ENCODE measurements at regions not wholly inside any gene's neighbourhood (a gene's known extent, or its start where the extent isn't known, plus 50 kb on each side); places are given as distances from the start of the nearest gene placed in this dataset.

DNA sequence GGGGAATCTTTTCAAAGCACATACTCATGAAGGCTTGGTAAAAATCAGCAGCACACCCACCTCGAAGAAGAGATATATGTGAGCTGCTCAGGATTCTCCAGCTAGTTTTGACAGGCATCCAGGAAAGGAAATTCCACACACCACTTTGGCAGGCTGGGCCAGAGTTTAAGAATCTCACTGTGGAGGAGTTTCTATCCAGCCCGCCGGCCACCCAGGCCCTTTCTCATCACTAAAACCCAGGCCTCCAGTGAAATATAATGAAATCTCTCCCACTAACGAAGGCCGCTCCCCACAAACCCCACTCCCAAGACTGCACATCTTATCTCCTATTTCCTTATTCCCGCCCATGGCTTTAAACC lies 202.0 kb downstream of the GLI2 start:
- no peak for TF ChIP-seq FOXM1 (IDR thresholded peaks at IDR 0.05; ENCODE audit: borderline replicate concordance)
- no peak for TF ChIP-seq SP1 (IDR thresholded peaks at IDR 0.05)
- no peak for TF ChIP-seq ZNF384 (IDR thresholded peaks at IDR 0.05)
- TF ChIP-seq BHLHE40 (IDR thresholded peaks at IDR 0.05; ENCODE audit: borderline replicate concordance), result no peak
- no peak for TF ChIP-seq CTBP1 (IDR thresholded peaks at IDR 0.05; ENCODE audit: borderline replicate concordance)
- no peak for TF ChIP-seq L3MBTL2 (conservative IDR thresholded peaks at IDR 0.05)
- no peak for TF ChIP-seq ARNT (IDR thresholded peaks at IDR 0.05)
- TF ChIP-seq, protein P1, sequence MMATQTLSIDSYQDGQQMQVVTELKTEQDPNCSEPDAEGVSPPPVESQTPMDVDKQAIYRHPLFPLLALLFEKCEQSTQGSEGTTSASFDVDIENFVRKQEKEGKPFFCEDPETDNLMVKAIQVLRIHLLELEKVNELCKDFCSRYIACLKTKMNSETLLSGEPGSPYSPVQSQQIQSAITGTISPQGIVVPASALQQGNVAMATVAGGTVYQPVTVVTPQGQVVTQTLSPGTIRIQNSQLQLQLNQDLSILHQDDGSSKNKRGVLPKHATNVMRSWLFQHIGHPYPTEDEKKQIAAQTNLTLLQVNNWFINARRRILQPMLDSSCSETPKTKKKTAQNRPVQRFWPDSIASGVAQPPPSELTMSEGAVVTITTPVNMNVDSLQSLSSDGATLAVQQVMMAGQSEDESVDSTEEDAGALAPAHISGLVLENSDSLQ (IDR thresholded peaks at IDR 0.05), result no peak
- no peak for TF ChIP-seq FOXK2 (IDR thresholded peaks at IDR 0.05)
- no peak for TF ChIP-seq FOXA1 (IDR thresholded peaks at IDR 0.05)
